PC-3 (cell line): ENCODE measurements at regions not wholly inside any gene's neighbourhood (a gene's known extent, or its start where the extent isn't known, plus 50 kb on each side); places are given as distances from the start of the nearest gene placed in this dataset.

ENCODE experiments used
- CTCF ChIP-seq: fragments of 300-600 bp; sonication (generic); conservative IDR thresholded peaks from 2 replicates; pipeline ENCODE4 v1.5.1; 2017; ENCODE audit warnings: antibody characterized with exemption, low read depth, mild to moderate bottlenecking, low read length
- EZH2 ChIP-seq: fragments of 300-600 bp; sonication (generic); IDR thresholded peaks from one replicate; pipeline ENCODE4 v1.6.1; 2017; ENCODE audit warnings: antibody characterized with exemption, mild to moderate bottlenecking, low read length; ENCODE audit not compliant: unreplicated experiment

GRCh38 chr14:62501021-62501750 is 544.1 kb downstream of the KCNH5 start:
- TF ChIP-seq CTCF (no peak), EZH2 (no peak)
